Stimulated activated CD8-positive, alpha-beta memory T cell treated with anti-CD3 and anti-CD28 coated beads, Interleukin-4, amount 100 ng/mL, for 4 hours (primary cell): ENCODE measurements at regions not wholly inside any gene's neighbourhood (a gene's known extent, or its start where the extent isn't known, plus 50 kb on each side); places are given as distances from the start of the nearest gene placed in this dataset.
"Not testable (repeated sequence)": the region's sequence is repeated elsewhere in the genome, so short reads cannot be mapped to it uniquely, and the experiment has no call there.

ENCODE experiments used
- DNase-seq, 2 donors: peaks; one replicate each; pipeline ENCODE4 v3.0.0-alpha.2; 2020; ENCODE audit warnings: low read depth in 2 of 2, low spot score in 1 of 2

- no peak for DNase-seq
Measured at GRCh38 chr21:33994373-33994772, 78.8 kb upstream of the ATP5PO start.

GRCh38 chr21:33993286-33994231 is 78.0 kb upstream of the ATP5PO start:
- DNase-seq: no peak

GRCh38 chr21:33992412-33992811 is 76.8 kb upstream of the ATP5PO start:
- not testable (repeated sequence) for DNase-seq

DNA sequence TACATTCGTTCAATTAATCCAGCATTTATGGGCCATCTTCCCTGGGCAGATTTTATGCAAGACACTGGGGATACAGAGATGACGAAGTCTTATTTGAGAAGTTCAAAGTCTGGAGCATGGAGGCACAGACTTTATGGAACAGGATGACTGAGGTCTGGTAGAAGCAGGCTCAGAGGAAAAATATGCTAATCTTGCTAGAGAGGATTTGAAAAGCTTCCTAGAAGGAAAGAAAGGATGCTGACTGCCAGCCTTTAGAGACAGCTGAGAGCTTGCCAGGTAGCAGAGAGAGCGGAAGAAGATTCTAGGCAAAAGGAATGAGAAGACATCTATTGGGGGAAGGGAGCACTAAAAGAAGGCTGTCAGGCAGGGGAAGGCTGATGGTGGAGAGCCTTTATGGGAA is 75.5 kb upstream of the ATP5PO start:
- no peak for DNase-seq

GRCh38 chr21:33989440-33989839 is 73.8 kb upstream of the ATP5PO start:
- DNase-seq: no peak

- no peak for DNase-seq
Measured at GRCh38 chr21:33988237-33989017, 72.8 kb upstream of the ATP5PO start.

DNA sequence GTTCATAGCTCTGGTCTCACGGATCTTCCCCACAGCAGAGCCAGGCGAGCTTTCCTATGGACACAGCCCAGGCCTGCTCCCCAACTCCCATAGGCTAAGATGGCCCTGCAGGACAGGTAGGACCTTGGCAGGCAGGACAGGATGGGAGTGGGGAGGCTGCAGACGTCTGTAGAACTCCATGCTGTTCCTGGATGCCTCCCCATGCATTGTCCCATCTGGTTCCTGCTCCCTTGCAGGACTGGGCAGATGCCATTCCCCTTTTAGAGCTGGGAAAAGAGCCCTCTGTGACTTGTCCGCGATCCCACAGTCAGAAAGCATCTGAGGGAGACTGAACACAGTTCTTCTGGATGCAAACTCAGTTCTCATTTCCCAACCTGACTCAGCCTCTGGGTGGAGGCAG is 71.9 kb upstream of the ATP5PO start:
- no peak for DNase-seq

DNA sequence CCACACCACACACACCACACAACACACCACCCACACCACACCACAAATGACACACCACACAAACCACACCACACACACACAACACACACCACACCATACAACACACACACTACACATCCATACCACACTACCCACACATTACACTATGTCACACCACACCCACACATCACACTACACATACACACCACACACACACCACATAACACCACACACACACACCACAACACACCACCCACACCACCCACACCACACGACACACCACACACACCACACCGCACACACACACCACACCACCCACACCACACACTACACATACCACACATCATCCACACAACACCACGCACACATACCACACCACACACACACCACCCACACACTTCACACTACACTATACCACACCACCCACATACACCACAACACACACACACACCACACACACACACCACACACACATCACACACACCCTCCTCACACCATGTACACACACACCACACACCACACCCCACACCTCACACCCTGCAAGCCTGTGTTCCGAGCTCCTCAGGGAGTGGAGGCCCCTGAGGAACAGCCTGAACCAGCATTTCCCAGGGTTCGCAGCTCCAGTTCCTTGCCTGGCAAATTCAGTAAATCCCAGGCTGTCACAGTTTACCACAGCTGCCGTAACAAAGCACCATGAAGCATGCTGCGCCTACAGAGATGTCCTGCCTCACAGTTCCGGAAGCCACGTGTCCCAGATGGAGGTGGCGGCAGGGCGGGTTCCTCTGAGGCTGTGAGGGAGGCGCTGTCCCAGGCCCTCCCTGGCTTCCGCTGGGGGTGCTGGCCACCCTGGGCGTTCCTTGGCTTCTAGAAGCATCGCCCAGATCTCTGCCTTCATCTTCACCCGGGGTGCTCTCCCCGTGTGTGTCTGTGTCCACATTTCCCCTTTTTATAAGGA is 69.8 kb upstream of the ATP5PO start:
- DNase-seq: no peak

DNA sequence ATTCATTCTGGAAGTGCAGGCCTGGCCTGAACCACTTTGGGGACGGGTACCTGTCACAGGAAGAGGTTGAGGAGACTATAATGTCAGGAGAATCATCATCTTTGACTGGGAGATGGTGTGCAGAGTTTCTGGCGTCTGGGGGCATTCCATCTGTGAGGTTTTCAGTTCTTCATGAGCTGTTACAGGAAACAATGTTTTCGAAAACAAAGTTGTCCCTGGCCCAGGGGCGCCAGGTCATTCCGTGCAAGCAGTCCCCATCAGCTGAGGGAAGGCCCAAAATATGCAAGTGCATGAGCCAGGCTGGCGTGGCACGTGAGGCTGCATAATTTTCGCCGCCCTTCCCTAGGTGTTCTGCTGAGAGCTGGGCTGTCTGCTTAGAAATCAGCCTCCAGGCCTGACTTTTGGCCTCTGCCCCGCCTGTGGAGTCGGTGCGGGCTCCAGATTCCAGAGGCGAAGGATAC is 68.4 kb upstream of the ATP5PO start:
- no peak for DNase-seq

- DNase-seq: no peak
Measured at GRCh38 chr21:33981391-33982101, 65.9 kb upstream of the ATP5PO start.

GRCh38 chr21:33980276-33980916 is 64.8 kb upstream of the ATP5PO start:
- no peak for DNase-seq

DNA sequence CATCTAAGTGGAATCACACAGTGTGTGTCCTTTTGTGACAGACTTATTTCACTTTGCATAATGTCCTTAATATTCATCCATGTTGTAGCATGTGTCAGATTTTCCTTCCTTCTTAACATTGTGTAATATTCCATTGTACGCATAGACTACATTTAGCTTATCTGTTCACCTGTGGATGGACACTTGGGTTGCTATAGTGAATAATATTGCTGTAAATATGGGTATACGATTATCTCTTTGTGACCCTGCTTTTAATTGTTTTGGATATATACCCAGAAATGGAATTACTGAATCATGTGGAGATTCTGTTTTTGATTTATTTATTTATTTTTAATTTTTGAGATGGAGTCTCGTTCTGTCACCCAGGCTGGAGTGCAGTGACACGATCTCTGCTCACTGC is 63.0 kb upstream of the ATP5PO start:
- DNase-seq: no peak

- no peak for DNase-seq
Measured at GRCh38 chr21:33977721-33978369, 62.2 kb upstream of the ATP5PO start.

- DNase-seq: no peak
Measured at GRCh38 chr21:33977017-33977720, 61.6 kb upstream of the ATP5PO start.

- DNase-seq: peak; percentile 16 to 53
Measured at GRCh38 chr21:33976082-33977016, 60.7 kb upstream of the ATP5PO start.

- DNase-seq: peak; percentile 35 to 62
Measured at GRCh38 chr21:33975548-33976081, 60.0 kb upstream of the ATP5PO start.
